NCI-H2171 treated with DMSO at 0.1 percent for 48 hours (cell line): ENCODE measurements at regions not wholly inside any gene's neighbourhood (a gene's known extent, or its start where the extent isn't known, plus 50 kb on each side); places are given as distances from the start of the nearest gene placed in this dataset.

Experiments used
- DNase-seq: peaks from one replicate; lab custom pipeline; 2025; lab: John Stamatoyannopoulos, UW

GRCh38 chr19:34118879-34119748, 53.2 kb upstream of the LSM14A start:
- no peak for DNase-seq

- DNase-seq: no peak
Measured at GRCh38 chr19:34120141-34120540, 52.2 kb upstream of the LSM14A start.

- DNase-seq: no peak
Measured at GRCh38 chr19:34120846-34121639, 51.3 kb upstream of the LSM14A start.
